Spleen (tissue), 7 donors: ENCODE measurements at regions not wholly inside any gene's neighbourhood (a gene's known extent, or its start where the extent isn't known, plus 50 kb on each side); places are given as distances from the start of the nearest gene placed in this dataset.

Experiments
- POLR2A ChIP-seq, 3 donors: fragments of 450-650 bp; IDR thresholded peaks; one replicate each; pipeline ENCODE4 v1.5.1; 2017; ENCODE audit warnings: antibody characterized with exemption in 3 of 3, mild to moderate bottlenecking in 1 of 3
- POLR2AphosphoS5 ChIP-seq, 3 donors: sonication (generic); formaldehyde crosslinking; IDR thresholded peaks; one replicate each; pipeline ENCODE4 v1.5.1; 2017; ENCODE audit warnings: antibody characterized with exemption in 3 of 3
- TF ChIP-seq, protein P1 (sequence below), 11 experiments: fragments of 200-600 bp in 7 of 11; fragments of 450-650 bp in 4 of 11; sonication (generic) in 4 of 11; IDR thresholded peaks in 8 of 11; conservative IDR thresholded peaks in 3 of 11; 1 replicate in 7 of 11; 2 replicates in 4 of 11; pipeline versions ENCODE4 v1.4.0 to v1.8.0; 2016 to 2021; ENCODE audit warnings: antibody characterized with exemption in 11 of 11, inconsistent platforms in 4 of 11, mild to moderate bottlenecking in 1 of 11
- donor health status: DM: no; HTN: no; CAD: no; lungs with moderate emphysema.
- donor health status: DM: no; HTN: no; CAD: no.
- donor health status: DM: no; HTN: no; CAD: no.

DNA sequence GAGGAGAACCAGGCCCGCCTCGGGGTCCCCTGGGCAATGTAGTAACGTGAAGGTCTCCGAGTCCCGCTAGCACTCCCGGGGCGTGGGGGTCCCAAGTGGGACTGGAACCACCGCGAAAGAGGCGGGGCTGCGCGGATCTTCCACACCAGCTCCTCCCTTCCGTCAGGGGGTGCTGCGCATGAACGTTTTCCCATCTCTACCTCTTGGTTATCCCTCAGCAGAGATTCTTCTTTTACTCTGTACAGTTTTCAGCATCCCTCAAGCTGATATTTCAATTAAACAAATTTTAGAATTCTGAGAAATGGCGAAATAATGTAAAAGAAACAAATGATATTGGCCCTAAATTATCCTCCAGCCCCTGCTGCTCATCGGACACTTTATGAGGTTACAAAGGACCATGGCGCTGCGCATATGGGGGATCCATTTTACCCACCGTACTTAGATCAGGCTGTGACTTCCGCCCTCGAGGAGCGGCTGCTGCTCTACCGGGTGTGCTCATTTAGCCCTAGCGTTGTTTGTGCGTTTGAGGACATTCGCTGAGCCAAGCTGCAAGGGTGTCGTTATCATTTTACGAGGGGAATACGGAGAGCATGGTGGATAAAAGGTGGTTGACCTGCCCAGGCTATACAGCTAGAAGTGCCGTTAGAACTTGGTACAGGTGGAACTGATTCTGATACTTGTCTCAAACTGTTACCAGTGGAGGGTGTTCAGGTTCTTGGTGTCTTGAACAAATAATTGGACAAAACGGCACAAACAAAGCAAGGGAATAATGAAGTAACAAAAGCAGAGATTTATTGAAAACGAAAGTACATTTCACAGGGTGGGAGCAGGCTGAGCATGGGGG, 75.2 kb upstream of the CHD6 start:
- TF ChIP-seq, protein P1, sequence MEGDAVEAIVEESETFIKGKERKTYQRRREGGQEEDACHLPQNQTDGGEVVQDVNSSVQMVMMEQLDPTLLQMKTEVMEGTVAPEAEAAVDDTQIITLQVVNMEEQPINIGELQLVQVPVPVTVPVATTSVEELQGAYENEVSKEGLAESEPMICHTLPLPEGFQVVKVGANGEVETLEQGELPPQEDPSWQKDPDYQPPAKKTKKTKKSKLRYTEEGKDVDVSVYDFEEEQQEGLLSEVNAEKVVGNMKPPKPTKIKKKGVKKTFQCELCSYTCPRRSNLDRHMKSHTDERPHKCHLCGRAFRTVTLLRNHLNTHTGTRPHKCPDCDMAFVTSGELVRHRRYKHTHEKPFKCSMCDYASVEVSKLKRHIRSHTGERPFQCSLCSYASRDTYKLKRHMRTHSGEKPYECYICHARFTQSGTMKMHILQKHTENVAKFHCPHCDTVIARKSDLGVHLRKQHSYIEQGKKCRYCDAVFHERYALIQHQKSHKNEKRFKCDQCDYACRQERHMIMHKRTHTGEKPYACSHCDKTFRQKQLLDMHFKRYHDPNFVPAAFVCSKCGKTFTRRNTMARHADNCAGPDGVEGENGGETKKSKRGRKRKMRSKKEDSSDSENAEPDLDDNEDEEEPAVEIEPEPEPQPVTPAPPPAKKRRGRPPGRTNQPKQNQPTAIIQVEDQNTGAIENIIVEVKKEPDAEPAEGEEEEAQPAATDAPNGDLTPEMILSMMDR (IDR thresholded peaks at IDR 0.05 in 8 of 11, conservative IDR thresholded peaks at IDR 0.05 in 3 of 11), result peak in 10 of 11 experiments; percentile 19 to 62 (median 50)
- peak in 2 of 3 donors; percentile 9 to 72 for TF ChIP-seq POLR2A (IDR thresholded peaks at IDR 0.05)
- TF ChIP-seq POLR2AphosphoS5 (IDR thresholded peaks at IDR 0.05), result peak; percentile 81 to 89 (median 81)
